SK-N-SH (cell line): ENCODE measurements at regions not wholly inside any gene's neighbourhood (a gene's known extent, or its start where the extent isn't known, plus 50 kb on each side); places are given as distances from the start of the nearest gene placed in this dataset.

Experiments used
- CTCF ChIA-PET: fragments of 300-600, 350-600 bp; formaldehyde crosslinking; extraction: SDS; loops from one replicate; lab custom pipeline; 2021; lab: Yijun Ruan, JAX
- POLR2A ChIA-PET: fragments of 350-600 bp; sonication (Branson Sonifier 250); formaldehyde crosslinking; extraction: SDS; loops from one replicate; lab custom pipeline; 2020; ENCODE audit warnings: antibody characterized with exemption, inconsistent platforms; lab: Yijun Ruan, JAX
- DNase-seq: peaks from one replicate; pipeline ENCODE4 v3.0.0; 2012
- H2AFZ ChIP-seq: fragments of 200-600 bp; sonication (generic); 2 replicates; pipeline ENCODE4 v1.8.1; 2016; ENCODE audit warnings: antibody characterized with exemption, mild to moderate bottlenecking, low read depth
- H3F3A ChIP-seq: fragments of 200-600 bp; sonication (generic); replicated peaks from 2 replicates; pipeline ENCODE3; 2016; ENCODE audit warnings: antibody characterized with exemption, mild to moderate bottlenecking; ENCODE audit not compliant: insufficient read depth
- H3K27ac ChIP-seq, 2 experiments: fragments of 200-500 bp in 1 of 2; fragments of 200-600 bp in 1 of 2; sonication (Bioruptor generic) in 1 of 2; sonication (generic), shearing (Covaris generic) in 1 of 2; 2 replicates each; pipeline versions ENCODE4 v1.5.1 to v1.6.1; 2014 to 2016; ENCODE audit warnings: low read depth in 2 of 2, inconsistent platforms in 1 of 2, low read length in 1 of 2, mild to moderate bottlenecking in 1 of 2, mixed read lengths in 1 of 2
- H3K27me3 ChIP-seq: fragments of 200-600 bp; sonication (generic), shearing (Covaris generic); 2 replicates; pipeline ENCODE4 v1.6.1; 2016; ENCODE audit warnings: mixed run types; ENCODE audit not compliant: insufficient read depth
- H3K36me3 ChIP-seq, 2 experiments: fragments of 200-500 bp in 1 of 2; fragments of 200-600 bp in 1 of 2; sonication (Bioruptor generic) in 1 of 2; sonication (generic) in 1 of 2; replicated peaks in 1 of 2; 2 replicates each; pipeline versions ENCODE3 to v1.5.1; 2014 to 2016; ENCODE audit warnings: low read length in 1 of 2, mild to moderate bottlenecking in 1 of 2; ENCODE audit not compliant: insufficient read depth in 2 of 2, control insufficient read depth in 1 of 2
- H3K4me1 ChIP-seq, 2 experiments: fragments of 200-500 bp in 1 of 2; fragments of 200-600 bp in 1 of 2; sonication (Bioruptor generic) in 1 of 2; sonication (generic), shearing (Covaris generic) in 1 of 2; 2 replicates each; pipeline versions ENCODE4 v1.5.1 to v1.6.1; 2014 to 2016; ENCODE audit warnings: low read depth in 1 of 2, low read length in 1 of 2, mixed run types in 1 of 2; ENCODE audit not compliant: insufficient read depth in 2 of 2, control insufficient read depth in 1 of 2
- H3K4me2 ChIP-seq: fragments of 200-600 bp; sonication (generic), shearing (Covaris generic); 2 replicates; pipeline ENCODE4 v1.6.1; 2017; ENCODE audit warnings: mixed run types
- H3K4me3 ChIP-seq, 2 experiments: fragments of 200-500 bp in 1 of 2; fragments of 200-600 bp in 1 of 2; sonication (Bioruptor generic) in 1 of 2; sonication (generic), shearing (Covaris generic) in 1 of 2; 2 replicates each; pipeline versions ENCODE4 v1.5.1 to v1.8.1; 2014 to 2016; ENCODE audit warnings: low read depth in 2 of 2, inconsistent platforms in 1 of 2, low read length in 1 of 2, mild to moderate bottlenecking in 1 of 2, mixed read lengths in 1 of 2, moderate library complexity in 1 of 2
- H3K79me2 ChIP-seq: fragments of 200-600 bp; sonication (generic); 2 replicates; pipeline ENCODE4 v1.8.1; 2017; ENCODE audit warnings: mild to moderate bottlenecking; ENCODE audit not compliant: insufficient read depth
- H3K9ac ChIP-seq: fragments of 200-600 bp; sonication (generic); 2 replicates; pipeline ENCODE4 v1.6.1; 2017; ENCODE audit warnings: mixed run types
- H3K9me2 ChIP-seq: fragments of 200-600 bp; sonication (generic); 2 replicates; pipeline ENCODE4 v1.6.1; 2017; ENCODE audit warnings: mixed run types
- H3K9me3 ChIP-seq: fragments of 200-600 bp; sonication (generic); 2 replicates; pipeline ENCODE4 v1.6.1; 2017; ENCODE audit warnings: mixed run types, mild to moderate bottlenecking, moderate library complexity
- H4K20me1 ChIP-seq: fragments of 200-600 bp; sonication (generic); 2 replicates; pipeline ENCODE4 v1.6.1; 2017; ENCODE audit warnings: mild to moderate bottlenecking, mixed run types; ENCODE audit not compliant: insufficient read depth
- CHD2 ChIP-seq: fragments of 150-350 bp; IDR thresholded peaks from 2 replicates; pipeline ENCODE4 v1.6.1; 2018; ENCODE audit warnings: low read length; ENCODE audit not compliant: partially characterized antibody
- ELF1 ChIP-seq: IDR thresholded peaks from 2 replicates; pipeline ENCODE4 v1.4.0; 2012
- EP300 ChIP-seq, 2 experiments: IDR thresholded peaks; 2 replicates each; pipeline versions ENCODE4 v1.4.0 to v1.6.1; 2012; ENCODE audit warnings: borderline replicate concordance in 1 of 2, low read depth in 1 of 2, low read length in 1 of 2
- EZH2phosphoT487 ChIP-seq: fragments of 200-600 bp; sonication (generic); IDR thresholded peaks from 2 replicates; pipeline ENCODE4 v1.6.1; 2017; ENCODE audit warnings: low read depth, mixed run types, mild to moderate bottlenecking, antibody characterized with exemption, moderate library complexity, borderline replicate concordance
- FOSL2 ChIP-seq: IDR thresholded peaks from 2 replicates; pipeline ENCODE4 v1.4.0; 2012; ENCODE audit warnings: low read depth, mild to moderate bottlenecking, moderate library complexity, borderline replicate concordance
- FOXJ3 ChIP-seq: sonication (generic); formaldehyde crosslinking; IDR thresholded peaks from 2 replicates; pipeline ENCODE4 v1.5.1; 2020; ENCODE audit warnings: mild to moderate bottlenecking, missing genetic modification reagents
- FOXM1 ChIP-seq: IDR thresholded peaks from 2 replicates; pipeline ENCODE4 v1.4.0; 2012; ENCODE audit warnings: low read depth, mild to moderate bottlenecking
- GABPA ChIP-seq: IDR thresholded peaks from 2 replicates; pipeline ENCODE4 v1.4.0; 2012; ENCODE audit warnings: low read depth, mild to moderate bottlenecking
- GATA2 ChIP-seq: sonication (generic); formaldehyde crosslinking; IDR thresholded peaks from 2 replicates; pipeline ENCODE4 v1.5.0; 2020; ENCODE audit warnings: mild to moderate bottlenecking, missing genetic modification reagents
- JUND ChIP-seq: IDR thresholded peaks from 2 replicates; pipeline ENCODE4 v1.4.0; 2012
- MEF2A ChIP-seq: IDR thresholded peaks from 2 replicates; pipeline ENCODE4 v1.4.0; 2012; ENCODE audit warnings: low read depth, borderline replicate concordance
- MXI1 ChIP-seq: IDR thresholded peaks from 2 replicates; pipeline ENCODE4 v1.6.1; 2012; ENCODE audit warnings: mild to moderate bottlenecking, low read depth, low read length, improper control_type of control experiment
- NRF1 ChIP-seq: IDR thresholded peaks from 2 replicates; pipeline ENCODE4 v1.6.1; 2012; ENCODE audit warnings: low read depth, mild to moderate bottlenecking, low read length
- PBX3 ChIP-seq: IDR thresholded peaks from 2 replicates; pipeline ENCODE4; 2012
- RAD21 ChIP-seq: IDR thresholded peaks from 2 replicates; pipeline ENCODE4 v1.6.1; 2012; ENCODE audit warnings: mild to moderate bottlenecking, low read length
- RCOR1 ChIP-seq: fragments of 150-350 bp; IDR thresholded peaks from 2 replicates; pipeline ENCODE4 v1.6.1; 2017; ENCODE audit warnings: antibody characterized with exemption, low read length
- RXRA ChIP-seq: IDR thresholded peaks from 2 replicates; pipeline ENCODE4 v1.4.0; 2012; ENCODE audit warnings: low read depth, mild to moderate bottlenecking, borderline replicate concordance
- SIN3A ChIP-seq: IDR thresholded peaks from 2 replicates; pipeline ENCODE4 v1.6.1; 2012; ENCODE audit warnings: low read depth, mild to moderate bottlenecking, low read length, moderate library complexity, borderline replicate concordance
- SMC3 ChIP-seq: IDR thresholded peaks from 2 replicates; pipeline ENCODE4 v1.6.1; 2012; ENCODE audit warnings: low read depth, low read length, improper control_type of control experiment
- TAF1 ChIP-seq: IDR thresholded peaks from 2 replicates; pipeline ENCODE4 v1.6.1; 2012; ENCODE audit warnings: low read depth, mild to moderate bottlenecking, low read length, moderate library complexity, borderline replicate concordance
- TCF12 ChIP-seq: IDR thresholded peaks from 2 replicates; pipeline ENCODE4 v1.4.0; 2012
- TEAD4 ChIP-seq: IDR thresholded peaks from 2 replicates; pipeline ENCODE4 v1.4.0; 2012; ENCODE audit warnings: mild to moderate bottlenecking, borderline replicate concordance; ENCODE audit not compliant: insufficient read depth
- ZBTB33 ChIP-seq: IDR thresholded peaks from 2 replicates; pipeline ENCODE4 v1.4.0; 2012; ENCODE audit warnings: low read depth, borderline replicate concordance
- WGBS: methylation state at CpG from one replicate; pipeline ENCODE4 v1.1.6; 2017; ENCODE audit warnings: low lambda C conversion rate; 5-methylcytosine and 5-hydroxymethylcytosine counted together

- no peak for DNase-seq
- H3K36me3 ChIP-seq: no peaks in the 10 kb centered on the region
- no peaks in the 10 kb centered on the region for H3K9me3 ChIP-seq
- H4K20me1 ChIP-seq: no peaks in the 10 kb centered on the region
- ChIA-PET CTCF (interaction anchor here (1.1 to 1.6 kb wide), 2 partner anchors 14 to 15 kb away, joined by 3 to 4 read pairs; no protein-coding TSS in a partner anchor), POLR2A (no interaction called here)
- H3K27ac ChIP-seq: no peak overlapping the region
- peaks cover 15% of the 10 kb centered on the region; the same call in 1 of the 2 replicates for H3K27me3 ChIP-seq
- no peak overlapping the region for H3K4me3 ChIP-seq
- H3K4me2 ChIP-seq: no peak overlapping the region
- H3F3A ChIP-seq: no peaks in the 10 kb centered on the region
- no peak for TF ChIP-seq ELF1
- no peak for TF ChIP-seq TCF12
- no peak for TF ChIP-seq MXI1
- no peak for TF ChIP-seq FOXJ3 (CRISPR knock-in tag)
- no peak for TF ChIP-seq RXRA
- TF ChIP-seq GATA2 (CRISPR knock-in tag): no peak
- no peak for TF ChIP-seq FOXM1
- TF ChIP-seq EP300 (IDR thresholded peaks at IDR 0.05; ENCODE audit: borderline replicate concordance in 1 of 2, low read depth in 1 of 2, low read length in 1 of 2): no peak
- TF ChIP-seq TEAD4: no peak
- no peak for TF ChIP-seq CHD2
- no peak for TF ChIP-seq NRF1
- no peak for TF ChIP-seq ZBTB33
- no peak for TF ChIP-seq FOSL2
- no peak for TF ChIP-seq SIN3A
- no peak for TF ChIP-seq GABPA
- no peak for TF ChIP-seq TAF1
- TF ChIP-seq RCOR1: no peak
- no peaks in the 10 kb centered on the region for H3K4me1 ChIP-seq
- 19% methylated on average over 8 of the region's 23 CpGs for WGBS
- no peak overlapping the region for H2AFZ ChIP-seq
- no peaks in the 10 kb centered on the region for H3K9me2 ChIP-seq
- no peaks in the 10 kb centered on the region for H3K79me2 ChIP-seq
- no peak overlapping the region for H3K9ac ChIP-seq
These were observed 1319.9 kb downstream of the BRD1 start for GRCh38 chr22:48507595-48508350.

GRCh38 chr22:48507171-48507570, 1320.5 kb downstream of the BRD1 start:
- ChIA-PET POLR2A (no interaction called here), CTCF (no interaction called here)
- WGBS: 30% methylated on average over 9 of the region's 9 CpGs
- no peaks in the 10 kb centered on the region for H3K79me2 ChIP-seq
- DNase-seq: no peak
- H2AFZ ChIP-seq: no peak overlapping the region
- H3K9ac ChIP-seq: no peak overlapping the region
- H3K27ac ChIP-seq: no peak overlapping the region
- no peaks in the 10 kb centered on the region for H4K20me1 ChIP-seq
- peaks cover 15% of the 10 kb centered on the region; the same call in 1 of the 2 replicates for H3K27me3 ChIP-seq
- no peaks in the 10 kb centered on the region for H3K36me3 ChIP-seq
- no peak overlapping the region for H3K4me3 ChIP-seq
- no peaks in the 10 kb centered on the region for H3F3A ChIP-seq
- H3K9me3 ChIP-seq: no peaks in the 10 kb centered on the region
- no peaks in the 10 kb centered on the region for H3K9me2 ChIP-seq
- H3K4me2 ChIP-seq: no peak overlapping the region
- H3K4me1 ChIP-seq: no peaks in the 10 kb centered on the region
- TF ChIP-seq RAD21 (no peak), MEF2A (no peak), RCOR1 (no peak), PBX3 (no peak), CHD2 (no peak), JUND (no peak), RXRA (no peak), GABPA (no peak), EZH2phosphoT487 (no peak), GATA2 (CRISPR knock-in tag) (no peak), FOXM1 (no peak), SMC3 (no peak)
